H1 (cell line): ENCODE measurements at regions not wholly inside any gene's neighbourhood (a gene's known extent, or its start where the extent isn't known, plus 50 kb on each side); places are given as distances from the start of the nearest gene placed in this dataset.

Experiments used
- CTCF ChIA-PET: fragments of 300-600 bp; sonication (Branson Sonifier 250); formaldehyde crosslinking; loops from one replicate; lab custom pipeline; 2021; ENCODE audit not compliant: partially characterized antibody; lab: Charles Lee
- POLR2A ChIA-PET: fragments of 300-600 bp; sonication (Branson Sonifier 250); formaldehyde crosslinking; loops from one replicate; lab custom pipeline; 2021; ENCODE audit warnings: inconsistent platforms; ENCODE audit not compliant: partially characterized antibody; lab: Charles Lee
- DNase-seq, 2 experiments: peaks; one replicate each; pipeline versions ENCODE4 v3.0.0 to v3.0.0-alpha.2; 2010 to 2022; ENCODE audit warnings: low spot score in 2 of 2, low read depth in 1 of 2, mixed read lengths in 1 of 2
- FAIRE-seq: peaks from 2 replicates; lab custom pipeline; 2011; peaks lifted over from hg19 to GRCh38; lab: Jason Lieb, UNC
- H2AFZ ChIP-seq: 2 replicates; pipeline ENCODE4 v1.8.1; 2012; ENCODE audit warnings: low read length, inconsistent platforms
- H2AK5ac ChIP-seq: 2 replicates; pipeline ENCODE4 v1.6.1; 2013; ENCODE audit warnings: low read depth, low read length
- H2BK120ac ChIP-seq: replicated peaks from 2 replicates; pipeline ENCODE3; 2013; ENCODE audit warnings: low read depth, low read length, inconsistent platforms
- H2BK12ac ChIP-seq: 2 replicates; pipeline ENCODE4 v1.6.1; 2013; ENCODE audit warnings: low read depth, low read length
- H2BK15ac ChIP-seq: 2 replicates; pipeline ENCODE4 v1.6.1; 2013; ENCODE audit warnings: low read length
- H2BK20ac ChIP-seq: 2 replicates; pipeline ENCODE4 v1.6.1; 2013; ENCODE audit warnings: low read length
- H2BK5ac ChIP-seq: 2 replicates; pipeline ENCODE4 v1.6.1; 2013; ENCODE audit warnings: low read depth, low read length
- H3K14ac ChIP-seq: 2 replicates; pipeline ENCODE4 v1.6.1; 2013; ENCODE audit warnings: inconsistent platforms; ENCODE audit not compliant: insufficient read length
- H3K18ac ChIP-seq: 2 replicates; pipeline ENCODE4 v1.6.1; 2013; ENCODE audit warnings: low read length; ENCODE audit errors: extremely low read depth
- H3K23ac ChIP-seq: 2 replicates; pipeline ENCODE4 v1.6.1; 2013; ENCODE audit warnings: inconsistent platforms; ENCODE audit not compliant: insufficient read length
- H3K23me2 ChIP-seq: 2 replicates; pipeline ENCODE4 v1.6.1; 2013; ENCODE audit warnings: low read depth, low read length
- H3K27ac ChIP-seq: 2 replicates; pipeline ENCODE4 v1.6.1; 2011; ENCODE audit warnings: low read depth, low read length, inconsistent platforms
- H3K27me3 ChIP-seq, 4 experiments: replicated peaks in 1 of 4; 1 replicate in 1 of 4; 2 replicates in 3 of 4; pipeline versions ENCODE4 v1.6.1 to v1.8.1; 2011 to 2013; ENCODE audit warnings: low read length in 3 of 4, mild to moderate bottlenecking in 3 of 4, inconsistent platforms in 2 of 4, mixed read lengths in 2 of 4, moderate library complexity in 1 of 4; ENCODE audit not compliant: control insufficient read depth in 3 of 4, insufficient read depth in 3 of 4; ENCODE audit errors: extremely low read depth in 1 of 4
- H3K36me3 ChIP-seq, 4 experiments: 2 replicates each; pipeline versions ENCODE4 v1.6.1 to v1.8.1; 2011 to 2013; ENCODE audit warnings: mild to moderate bottlenecking in 4 of 4, low read length in 3 of 4, moderate library complexity in 2 of 4, control low read depth in 1 of 4, inconsistent platforms in 1 of 4; ENCODE audit not compliant: insufficient read depth in 4 of 4, control insufficient read depth in 2 of 4
- H3K4ac ChIP-seq: replicated peaks from 2 replicates; pipeline ENCODE3; 2013; ENCODE audit warnings: low read length, low read depth, mixed read lengths, inconsistent platforms; ENCODE audit not compliant: insufficient read length
- H3K4me1 ChIP-seq, 4 experiments: replicated peaks in 1 of 4; 1 replicate in 1 of 4; 2 replicates in 3 of 4; pipeline versions ENCODE4 v1.6.1 to v1.8.1; 2011 to 2013; ENCODE audit warnings: low read length in 3 of 4, inconsistent platforms in 2 of 4, mixed read lengths in 1 of 4; ENCODE audit not compliant: insufficient read depth in 4 of 4, control insufficient read depth in 3 of 4
- H3K4me2 ChIP-seq, 2 experiments: 2 replicates each; pipeline versions ENCODE4 v1.6.1 to v1.8.1; 2011 to 2013; ENCODE audit warnings: low read depth in 2 of 2, low read length in 2 of 2, control low read depth in 1 of 2, inconsistent platforms in 1 of 2, mild to moderate bottlenecking in 1 of 2; ENCODE audit not compliant: insufficient read depth in 1 of 2
- H3K4me3 ChIP-seq, 4 experiments: fragments of 200-600, 300-600 bp in 1 of 4; sonication (generic), shearing (Covaris generic), sonication (Bioruptor Twin) in 1 of 4; 2 replicates each; pipeline versions ENCODE4 v1.5.1 to v1.8.1; 2011 to 2016; ENCODE audit warnings: low read length in 4 of 4, low read depth in 3 of 4, control low read depth in 2 of 4, inconsistent platforms in 2 of 4, mild to moderate bottlenecking in 2 of 4, mixed read lengths in 1 of 4, moderate library complexity in 1 of 4; ENCODE audit not compliant: insufficient read depth in 2 of 4; ENCODE audit errors: extremely low read depth in 1 of 4
- H3K56ac ChIP-seq: replicated peaks from 2 replicates; pipeline ENCODE3; 2013; ENCODE audit warnings: low read depth, mild to moderate bottlenecking, mixed read lengths, low read length, inconsistent platforms; ENCODE audit not compliant: insufficient read length
- H3K79me1 ChIP-seq: 2 replicates; pipeline ENCODE4 v1.6.1; 2013; ENCODE audit warnings: low read depth, low read length, control low read depth
- H3K79me2 ChIP-seq, 2 experiments: 2 replicates each; pipeline versions ENCODE4 v1.6.1 to v1.8.1; 2012 to 2013; ENCODE audit warnings: low read length in 2 of 2, mild to moderate bottlenecking in 2 of 2, inconsistent platforms in 1 of 2; ENCODE audit not compliant: insufficient read depth in 2 of 2, control insufficient read depth in 1 of 2
- H3K9ac ChIP-seq, 4 experiments: replicated peaks in 1 of 4; 1 replicate in 1 of 4; 2 replicates in 3 of 4; pipeline versions ENCODE4 v1.6.1 to v1.8.1; 2011 to 2013; ENCODE audit warnings: low read depth in 3 of 4, low read length in 3 of 4, control low read depth in 2 of 4, mild to moderate bottlenecking in 2 of 4, moderate library complexity in 2 of 4, inconsistent platforms in 1 of 4; ENCODE audit errors: extremely low read depth in 1 of 4
- H3K9me3 ChIP-seq, 2 experiments: 2 replicates each; pipeline versions ENCODE4 v1.6.1 to v1.8.1; 2012 to 2013; ENCODE audit warnings: mild to moderate bottlenecking in 2 of 2, moderate library complexity in 2 of 2, control low read depth in 1 of 2, inconsistent platforms in 1 of 2, low read depth in 1 of 2, low read length in 1 of 2, mixed read lengths in 1 of 2; ENCODE audit not compliant: insufficient read depth in 2 of 2
- H4K20me1 ChIP-seq, 2 experiments: replicated peaks in 1 of 2; 2 replicates each; pipeline versions ENCODE3 to v1.8.1; 2011 to 2013; ENCODE audit warnings: inconsistent platforms in 2 of 2, low read length in 2 of 2, mild to moderate bottlenecking in 1 of 2; ENCODE audit not compliant: insufficient read depth in 2 of 2, control insufficient read depth in 1 of 2
- H4K5ac ChIP-seq: 2 replicates; pipeline ENCODE4 v1.6.1; 2013; ENCODE audit warnings: low read length, low read depth, mixed read lengths, inconsistent platforms; ENCODE audit not compliant: insufficient read length
- H4K8ac ChIP-seq: 2 replicates; pipeline ENCODE4 v1.8.0; 2013; ENCODE audit warnings: mild to moderate bottlenecking, moderate library complexity, low read length, inconsistent platforms; ENCODE audit not compliant: insufficient read depth; ENCODE audit errors: extremely low read depth
- H4K91ac ChIP-seq: replicated peaks from 2 replicates; pipeline ENCODE3; 2013; ENCODE audit warnings: low read length, mixed read lengths, inconsistent platforms; ENCODE audit not compliant: insufficient read length
- CREB1 ChIP-seq: IDR thresholded peaks from 2 replicates; pipeline ENCODE4 v1.6.1; 2012; ENCODE audit warnings: inconsistent platforms
- CTCF ChIP-seq, 3 experiments: IDR thresholded peaks; 1 replicate in 2 of 3; 2 replicates in 1 of 3; pipeline versions ENCODE4 v1.5.1 to v1.6.1; 2011; ENCODE audit warnings: low read length in 3 of 3, mild to moderate bottlenecking in 3 of 3, inconsistent platforms in 2 of 3, low read depth in 1 of 3, moderate library complexity in 1 of 3; ENCODE audit not compliant: insufficient read depth in 1 of 3; ENCODE audit errors: control extremely low read depth in 1 of 3
- HDAC2 ChIP-seq, 2 experiments: fragments of 300-600 bp in 1 of 2; sonication (generic) in 1 of 2; IDR thresholded peaks; 2 replicates each; pipeline ENCODE4 v1.6.1; 2011 to 2012; ENCODE audit warnings: low read depth in 2 of 2, low read length in 2 of 2, mild to moderate bottlenecking in 2 of 2, moderate library complexity in 2 of 2, borderline replicate concordance in 1 of 2, inconsistent platforms in 1 of 2
- PHF8 ChIP-seq: fragments of 200-600 bp; sonication (generic); conservative IDR thresholded peaks from 2 replicates; pipeline ENCODE4 v1.7.1; 2012; ENCODE audit warnings: low read depth, mild to moderate bottlenecking, inconsistent platforms, low read length, moderate library complexity
- POU5F1 ChIP-seq: IDR thresholded peaks from 2 replicates; pipeline ENCODE4 v1.6.1; 2011; ENCODE audit warnings: low read depth, mild to moderate bottlenecking, low read length, moderate library complexity
- RNF2 ChIP-seq: fragments of 200-900, 300-1000 bp; sonication (generic); IDR thresholded peaks from 2 replicates; pipeline ENCODE4 v1.7.1; 2016; ENCODE audit warnings: borderline replicate concordance, low read depth, mild to moderate bottlenecking, antibody characterized with exemption, low read length; ENCODE audit not compliant: poor library complexity, severe bottlenecking; ENCODE audit errors: missing control alignments
- SIRT6 ChIP-seq: IDR thresholded peaks from one replicate; pipeline ENCODE4 v1.7.1; 2012; ENCODE audit warnings: low read length, inconsistent platforms
- SP2 ChIP-seq: IDR thresholded peaks from 2 replicates; pipeline ENCODE4 v1.6.1; 2012; ENCODE audit warnings: mild to moderate bottlenecking, low read length, inconsistent platforms

- CTCF ChIA-PET, result interaction anchor here (1.1 kb wide), 1 partner anchor 35 kb away, joined by 3 read pairs; no protein-coding TSS in a partner anchor
- no peaks in the 10 kb centered on the region for H3K79me1 ChIP-seq
Measured at GRCh38 chr1:163652441-163652840, 330.7 kb downstream of the NUF2 start.

More at GRCh38 chr1:163652441-163652840, 330.7 kb downstream of the NUF2 start:
- no peak for FAIRE-seq
- H2BK15ac ChIP-seq, result no peak overlapping the region
- H3K4ac ChIP-seq, result no peak overlapping the region
- H2BK20ac ChIP-seq, result no peak overlapping the region
- no peaks in the 10 kb centered on the region for H3K79me2 ChIP-seq
- no peaks in the 10 kb centered on the region for H3K9me3 ChIP-seq
- no peak for DNase-seq
- H3K9ac ChIP-seq, result no peak overlapping the region
- no peak overlapping the region for H3K4me3 ChIP-seq
- H3K27ac ChIP-seq, result no peak overlapping the region
- H3K56ac ChIP-seq, result no peak overlapping the region
- H4K91ac ChIP-seq, result no peak overlapping the region
- no peak overlapping the region for H3K14ac ChIP-seq
- no peak overlapping the region for H3K4me2 ChIP-seq
- no peak overlapping the region for H2AFZ ChIP-seq
- no peak overlapping the region for H2AK5ac ChIP-seq
- no peak overlapping the region for H2BK120ac ChIP-seq
- H4K5ac ChIP-seq, result no peak overlapping the region
- POLR2A ChIA-PET, result no interaction called here
- H2BK5ac ChIP-seq, result no peak overlapping the region
- H4K20me1 ChIP-seq, result no peaks in the 10 kb centered on the region
- no peak for TF ChIP-seq POU5F1
- TF ChIP-seq CTCF (IDR thresholded peaks at IDR 0.05; ENCODE audit: control extremely low read depth in 1 of 3, insufficient read depth in 1 of 3, low read depth in 1 of 3, low read length in 3 of 3), result no peak
- TF ChIP-seq HDAC2 (IDR thresholded peaks at IDR 0.05; ENCODE audit: borderline replicate concordance in 1 of 2, low read depth in 2 of 2, low read length in 2 of 2), result no peak
- TF ChIP-seq SP2, result no peak
- TF ChIP-seq SIRT6, result no peak
- TF ChIP-seq RNF2, result no peak
- TF ChIP-seq CREB1, result no peak
- TF ChIP-seq PHF8, result no peak
- no peaks in the 10 kb centered on the region for H3K27me3 ChIP-seq
- no peaks in the 10 kb centered on the region for H3K23me2 ChIP-seq
- H3K18ac ChIP-seq, result no peak overlapping the region
- peaks cover 0 to 3% (median 0%) of the 10 kb centered on the region in 4 experiments; a peak in 2 of 7 replicates for H3K4me1 ChIP-seq
- no peak overlapping the region for H3K23ac ChIP-seq
- H2BK12ac ChIP-seq, result no peak overlapping the region
- no peak overlapping the region for H4K8ac ChIP-seq
- no peaks in the 10 kb centered on the region for H3K36me3 ChIP-seq
